A549 (cell line): ENCODE measurements at regions not wholly inside any gene's neighbourhood (a gene's known extent, or its start where the extent isn't known, plus 50 kb on each side); places are given as distances from the start of the nearest gene placed in this dataset.

Source experiments
- BHLHE40 ChIP-seq: IDR thresholded peaks from 2 replicates; pipeline ENCODE4 v1.6.1; 2012; ENCODE audit warnings: low read depth, low read length, inconsistent platforms
- CBX8 ChIP-seq: fragments of 200-600 bp; sonication (generic); IDR thresholded peaks from 2 replicates; pipeline ENCODE4 v1.6.1; 2016
- CTCF ChIP-seq: fragments of >200 bp; sonication (Bioruptor Twin); formaldehyde crosslinking; IDR thresholded peaks from 3 replicates; pipeline ENCODE4 v1.5.1; 2016
- EP300 ChIP-seq, 2 experiments: fragments of >200 bp; sonication (Bioruptor Twin); formaldehyde crosslinking; IDR thresholded peaks; 2 replicates in 1 of 2; 3 replicates in 1 of 2; pipeline ENCODE4 v1.6.1; 2016 to 2017
- HOXA7 ChIP-seq: fragments of 250-450 bp; sonication (Bioruptor Pico); IDR thresholded peaks from 2 replicates; pipeline ENCODE4 v1.5.0; 2020; ENCODE audit warnings: mild to moderate bottlenecking, moderate library complexity
- JUNB ChIP-seq: fragments of >200 bp; sonication (Bioruptor Twin); formaldehyde crosslinking; IDR thresholded peaks from 2 replicates; pipeline ENCODE4 v1.6.1; 2016
- MAX ChIP-seq: IDR thresholded peaks from 2 replicates; pipeline ENCODE4 v1.6.1; 2012
- MAZ ChIP-seq: fragments of 150-350 bp; IDR thresholded peaks from 2 replicates; pipeline ENCODE4 v1.6.1; 2014; ENCODE audit warnings: antibody characterized with exemption, low read depth, low read length, borderline replicate concordance
- NPAS2 ChIP-seq: fragments of 250-450 bp; sonication (Bioruptor Pico); IDR thresholded peaks from 2 replicates; pipeline ENCODE4 v1.8.0; 2022; ENCODE audit warnings: mild to moderate bottlenecking, moderate library complexity, borderline replicate concordance
- PBX3 ChIP-seq: IDR thresholded peaks from 2 replicates; pipeline ENCODE4 v1.6.1; 2012
- POLR2A ChIP-seq: IDR thresholded peaks from 2 replicates; pipeline ENCODE4 v1.6.1; 2012; ENCODE audit warnings: mild to moderate bottlenecking, low read length
- POLR2AphosphoS2 ChIP-seq: conservative IDR thresholded peaks from 2 replicates; pipeline ENCODE4 v1.6.1; 2012; ENCODE audit warnings: low read length, improper control_type of control experiment, inconsistent platforms
- RAD21 ChIP-seq, 2 experiments: fragments of >200 bp in 1 of 2; sonication (Bioruptor Twin) in 1 of 2; formaldehyde crosslinking in 1 of 2; IDR thresholded peaks in 1 of 2; conservative IDR thresholded peaks in 1 of 2; 2 replicates in 1 of 2; 3 replicates in 1 of 2; pipeline ENCODE4 v1.6.1; 2012 to 2018; ENCODE audit warnings: inconsistent platforms in 1 of 2
- REST ChIP-seq: fragments of 200-600 bp; sonication (generic); IDR thresholded peaks from 2 replicates; pipeline ENCODE4 v1.6.1; 2016; ENCODE audit warnings: antibody characterized with exemption, mild to moderate bottlenecking, moderate library complexity

- TF ChIP-seq CTCF (no peak), BHLHE40 (no peak), MAX (no peak), RAD21 (conservative IDR thresholded peaks at IDR 0.05 in 1 of 2, IDR thresholded peaks at IDR 0.05 in 1 of 2) (no peak), POLR2A (no peak), POLR2AphosphoS2 (no peak), NPAS2 (CRISPR knock-in tag) (no peak), PBX3 (no peak), MAZ (no peak), JUNB (no peak), REST (no peak), CBX8 (no peak), HOXA7 (CRISPR knock-in tag) (no peak), EP300 (IDR thresholded peaks at IDR 0.05) (no peak)
Measured at GRCh38 chr7:12831024-12831423, 143.6 kb downstream of the ARL4A start.
